ENCODE measurements at regions not wholly inside any gene's neighbourhood (a gene's known extent, or its start where the extent isn't known, plus 50 kb on each side); places are given as distances from the start of the nearest gene placed in this dataset.
A peak's percentile ranks its signal among the peaks of the same experiment; 100 is the strongest.

DNA sequence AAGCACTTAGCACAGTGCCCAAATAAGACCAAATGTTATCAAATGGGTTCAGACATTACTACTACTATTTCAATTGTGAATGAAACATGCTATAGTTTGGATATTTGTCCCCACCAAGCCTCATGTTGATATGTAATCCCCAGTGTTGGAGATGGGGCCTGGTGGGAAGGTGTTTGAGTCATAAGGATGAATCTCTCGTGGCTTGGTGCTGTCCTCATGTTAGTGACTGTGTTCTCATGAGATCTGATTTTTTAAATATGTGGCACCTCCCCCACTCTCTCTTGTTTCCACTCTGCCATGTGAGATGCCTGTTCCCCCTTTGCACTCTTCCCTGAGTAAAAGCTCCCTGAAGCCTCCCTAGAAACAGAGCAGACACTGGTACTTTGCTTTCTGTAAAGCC, 148.7 kb upstream of the TGFBR2 start:
- FAIRE-seq (no peak), DNase-seq (ENCODE audit: insufficient read length, low spot score) (no peak)
- TF ChIP-seq POLR2A (IDR thresholded peaks at IDR 0.05; ENCODE audit: low read depth, low read length) = no peak

DNA sequence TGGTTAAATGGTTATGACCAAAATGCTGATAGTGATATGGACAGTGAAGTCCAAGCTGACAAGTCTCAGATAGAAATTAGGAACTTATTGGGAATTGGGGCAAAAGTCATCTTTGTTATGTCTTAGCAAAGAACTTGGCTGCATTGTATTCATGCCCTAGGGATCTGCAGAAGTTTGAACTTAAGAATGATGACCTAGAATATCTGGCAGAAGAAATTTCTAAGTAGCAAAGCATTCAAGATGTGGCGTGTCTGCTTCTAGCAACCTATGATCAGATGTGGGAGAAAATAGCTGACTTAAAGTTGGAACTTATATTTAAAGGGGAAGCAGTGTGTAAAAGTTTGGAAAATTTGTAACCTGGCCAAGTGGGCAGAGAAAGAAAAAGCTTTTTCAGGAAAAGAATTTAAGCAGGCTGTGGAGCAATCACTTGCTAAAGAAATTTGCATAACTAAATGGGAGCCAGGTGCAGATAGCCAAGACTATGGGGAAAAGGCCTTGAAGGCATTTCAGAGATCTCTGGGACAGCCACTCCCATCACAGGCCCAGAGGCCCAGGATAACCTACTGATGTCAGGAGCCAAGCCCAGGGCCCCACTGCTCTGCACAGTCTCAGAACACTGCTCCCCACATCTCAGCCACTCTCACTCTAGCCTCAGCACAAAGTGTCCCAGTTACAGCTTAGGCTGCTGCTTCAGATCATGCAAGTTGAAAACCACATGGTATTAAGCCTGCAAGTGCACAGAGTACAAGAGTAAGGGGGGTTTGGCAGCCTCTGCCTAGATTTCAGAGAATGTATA, 147.8 kb upstream of the TGFBR2 start:
- TF ChIP-seq POLR2A (IDR thresholded peaks at IDR 0.05; ENCODE audit: low read depth, low read length) = no peak
- FAIRE-seq (no peak), DNase-seq (ENCODE audit: insufficient read length, low spot score) (no peak)

DNA sequence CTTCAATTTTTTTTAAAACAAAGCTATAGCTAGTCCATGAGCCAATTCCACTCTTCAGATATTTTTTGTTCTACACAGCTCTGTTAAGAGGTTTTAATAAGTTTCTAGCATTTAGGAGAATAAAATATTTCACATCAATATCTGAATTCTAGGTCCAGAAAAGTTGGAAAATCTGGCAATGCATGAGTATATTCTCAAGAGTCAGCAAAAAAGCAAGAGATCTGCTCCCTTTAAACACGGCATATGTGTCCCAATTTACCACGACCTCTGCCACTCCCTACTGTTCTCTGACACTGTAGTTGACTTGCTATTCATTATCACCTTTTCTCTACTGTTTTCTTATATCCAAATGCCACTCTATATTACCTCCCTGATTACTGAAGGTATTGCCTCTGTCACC, 145.1 kb upstream of the TGFBR2 start:
- FAIRE-seq (no peak), DNase-seq (ENCODE audit: insufficient read length, low spot score) (no peak)
- TF ChIP-seq POLR2A (IDR thresholded peaks at IDR 0.05; ENCODE audit: low read depth, low read length) = no peak

DNA sequence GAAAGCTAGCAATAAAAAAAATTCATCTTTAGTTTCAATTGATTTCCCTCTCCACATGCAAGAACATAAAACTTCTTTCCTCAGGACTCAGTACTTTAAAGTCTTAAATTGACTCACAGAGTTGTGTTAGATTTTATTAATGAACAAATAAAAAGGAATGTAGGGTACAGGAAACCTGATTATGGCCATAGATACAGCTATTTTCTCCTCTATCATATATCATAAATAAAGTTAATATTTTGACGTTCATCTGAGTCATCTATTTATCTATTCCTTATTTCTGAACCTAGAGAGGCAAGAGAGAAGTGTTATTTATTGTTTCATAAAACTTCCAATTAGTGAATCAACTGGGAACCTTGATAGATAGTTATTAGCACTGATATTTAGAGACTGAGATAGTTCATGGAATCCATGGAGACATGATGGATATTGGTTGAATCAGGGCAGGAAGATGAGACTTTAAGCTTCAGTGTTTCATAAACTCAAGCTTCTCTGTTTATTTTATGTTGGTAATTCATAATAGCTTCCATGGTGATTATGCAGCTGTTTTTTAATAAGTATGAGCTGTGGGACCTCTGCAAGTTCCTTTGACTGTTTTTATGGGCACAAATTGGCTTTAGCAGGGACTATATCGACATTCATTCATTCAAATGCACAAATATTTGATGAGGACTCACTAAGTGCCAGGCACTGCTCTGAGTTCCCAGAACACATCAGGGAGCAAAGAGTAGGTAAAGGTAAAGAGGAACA, 143.5 kb upstream of the TGFBR2 start:
- FAIRE-seq (no peak), DNase-seq (ENCODE audit: insufficient read length, low spot score) (no peak)
- TF ChIP-seq POLR2A (IDR thresholded peaks at IDR 0.05; ENCODE audit: low read depth, low read length) = no peak

DNA sequence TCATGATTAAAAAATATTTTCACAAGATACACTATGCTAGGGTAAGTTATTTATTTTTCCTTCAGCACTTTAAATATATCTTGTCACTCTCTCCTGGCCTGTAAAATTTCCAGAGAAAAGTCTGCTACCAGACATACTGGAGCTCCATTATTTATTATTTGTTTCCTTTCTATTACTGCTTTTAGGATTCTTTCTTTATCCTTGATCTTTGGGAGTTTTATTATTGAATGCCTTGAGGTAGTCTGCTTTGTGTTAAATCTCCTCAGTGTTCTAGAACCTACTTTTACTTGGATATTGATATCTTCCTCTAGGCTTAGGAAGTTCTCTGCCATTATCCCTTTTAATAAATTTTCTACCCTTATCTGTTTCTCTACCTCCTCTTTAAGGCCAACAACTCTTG, 142.0 kb upstream of the TGFBR2 start:
- no peak for DNase-seq (ENCODE audit: insufficient read length, low spot score)
- TF ChIP-seq POLR2A (IDR thresholded peaks at IDR 0.05; ENCODE audit: low read depth, low read length) = no peak
- no peak for FAIRE-seq

DNA sequence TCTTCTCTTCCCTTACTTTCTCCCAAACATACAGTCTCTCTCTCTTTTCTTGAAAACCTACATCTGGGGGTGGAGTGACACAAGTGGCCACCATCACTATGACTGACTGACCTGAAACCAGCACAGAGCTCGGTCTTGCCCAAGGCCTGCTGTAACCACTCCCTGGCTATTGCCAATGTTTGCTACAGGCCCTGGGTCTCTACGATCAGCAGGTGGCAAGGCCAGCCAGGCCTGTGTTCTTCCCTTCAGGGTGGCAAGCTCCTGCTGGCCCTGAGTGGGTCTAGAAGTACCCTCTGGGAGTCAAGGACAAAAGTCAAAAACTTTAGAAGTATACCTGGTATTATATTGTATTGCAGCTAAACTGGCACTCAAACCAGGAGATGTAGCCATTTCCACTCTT, 140.9 kb upstream of the TGFBR2 start:
- FAIRE-seq = no peak
- no peak for DNase-seq (ENCODE audit: insufficient read length, low spot score)
- no peak for TF ChIP-seq POLR2A (IDR thresholded peaks at IDR 0.05; ENCODE audit: low read depth, low read length)

DNA sequence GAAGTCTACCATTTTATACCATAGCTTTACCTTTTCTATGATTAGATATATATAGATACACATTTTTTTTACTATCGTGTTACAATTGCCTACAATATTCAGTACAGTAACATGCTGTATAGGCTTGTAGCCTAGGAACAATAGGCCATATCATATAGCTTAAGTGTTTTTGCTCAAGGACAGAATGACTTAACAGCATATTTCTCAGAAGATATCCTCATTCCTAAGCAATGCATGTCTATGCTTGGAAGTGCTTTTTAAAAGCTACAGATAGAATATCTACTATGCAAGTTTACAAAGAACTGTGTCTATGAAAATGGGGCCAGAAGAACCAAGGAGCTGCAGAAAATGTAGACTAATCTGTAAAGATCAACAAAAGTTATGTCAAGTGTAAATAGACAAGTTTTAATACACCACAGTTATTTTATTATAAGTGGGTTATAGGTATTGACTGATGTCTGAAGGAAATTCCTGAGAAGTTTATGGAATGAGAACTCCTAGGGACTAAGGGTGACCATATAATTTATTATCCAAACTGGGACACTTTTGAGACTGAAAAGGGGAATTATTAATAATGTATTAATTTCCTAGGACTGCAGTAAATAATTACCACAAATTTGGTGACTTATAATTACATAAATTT, 138.7 kb upstream of the TGFBR2 start:
- TF ChIP-seq POLR2A (IDR thresholded peaks at IDR 0.05; ENCODE audit: low read depth, low read length) = no peak
- FAIRE-seq (no peak), DNase-seq (ENCODE audit: insufficient read length, low spot score) (no peak)

DNA sequence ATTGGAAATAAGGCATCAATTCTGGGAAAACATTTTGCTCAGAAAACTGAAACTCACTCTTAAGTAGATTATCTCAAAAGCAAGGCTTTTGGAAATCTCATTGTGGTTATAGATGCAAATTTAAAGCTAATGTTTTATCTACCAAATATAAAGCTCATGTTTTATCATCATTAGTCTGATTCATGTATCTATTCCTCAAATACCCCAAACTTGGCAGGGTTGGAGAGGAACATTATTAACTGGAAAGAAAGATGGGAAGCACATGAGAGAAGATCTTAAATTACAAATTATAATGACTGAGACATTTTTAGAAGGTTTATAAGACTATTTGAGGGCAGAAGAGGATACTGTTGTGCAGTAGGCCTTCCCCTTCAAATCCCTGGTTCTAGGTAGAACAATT, 137.3 kb upstream of the TGFBR2 start:
- no peak for DNase-seq (ENCODE audit: insufficient read length, low spot score)
- FAIRE-seq = no peak
- no peak for TF ChIP-seq POLR2A (IDR thresholded peaks at IDR 0.05; ENCODE audit: low read depth, low read length)

DNA sequence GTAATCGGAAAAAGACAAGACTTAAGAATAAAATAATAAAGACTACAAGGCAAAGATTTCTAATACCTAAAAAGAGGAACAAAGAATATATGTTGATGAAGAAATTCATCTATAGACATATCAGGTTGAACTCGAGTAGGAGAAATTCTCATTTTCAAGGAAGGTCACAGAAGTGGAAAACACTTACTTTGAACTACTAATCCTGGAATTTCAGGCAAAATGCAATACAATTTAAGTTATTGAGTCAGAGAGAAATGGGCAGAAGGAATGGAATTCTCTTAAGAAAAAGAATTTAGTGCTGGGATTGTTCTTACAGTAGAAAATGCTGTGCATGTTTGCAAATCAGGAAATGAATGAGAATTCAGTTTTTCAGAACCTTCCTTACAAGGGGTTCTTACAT, 135.9 kb upstream of the TGFBR2 start:
- no peak for FAIRE-seq
- TF ChIP-seq POLR2A (IDR thresholded peaks at IDR 0.05; ENCODE audit: low read depth, low read length) = no peak
- DNase-seq (ENCODE audit: insufficient read length, low spot score) = no peak

DNA sequence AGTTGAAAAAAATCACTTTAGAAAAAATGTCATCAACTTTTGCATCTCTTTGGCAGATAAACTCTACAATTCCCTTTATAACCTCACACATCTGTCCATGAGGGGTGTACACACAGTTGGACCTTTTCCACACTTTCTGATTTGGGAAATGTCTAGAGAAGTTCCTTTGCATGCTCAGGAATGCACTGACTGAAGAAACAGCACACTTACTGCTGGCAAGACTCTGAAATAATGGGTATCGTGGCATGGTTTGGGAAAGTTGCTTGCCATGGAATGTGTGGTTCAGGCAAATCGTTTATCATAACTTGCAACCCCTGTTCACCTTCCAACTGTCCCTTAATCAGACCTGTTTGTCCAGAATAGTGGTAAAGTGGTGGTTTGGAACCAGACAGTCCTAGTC, 135.3 kb upstream of the TGFBR2 start:
- DNase-seq (ENCODE audit: insufficient read length, low spot score) (no peak), FAIRE-seq (peak; percentile 6)
- no peak for TF ChIP-seq POLR2A (IDR thresholded peaks at IDR 0.05; ENCODE audit: low read depth, low read length)

DNA sequence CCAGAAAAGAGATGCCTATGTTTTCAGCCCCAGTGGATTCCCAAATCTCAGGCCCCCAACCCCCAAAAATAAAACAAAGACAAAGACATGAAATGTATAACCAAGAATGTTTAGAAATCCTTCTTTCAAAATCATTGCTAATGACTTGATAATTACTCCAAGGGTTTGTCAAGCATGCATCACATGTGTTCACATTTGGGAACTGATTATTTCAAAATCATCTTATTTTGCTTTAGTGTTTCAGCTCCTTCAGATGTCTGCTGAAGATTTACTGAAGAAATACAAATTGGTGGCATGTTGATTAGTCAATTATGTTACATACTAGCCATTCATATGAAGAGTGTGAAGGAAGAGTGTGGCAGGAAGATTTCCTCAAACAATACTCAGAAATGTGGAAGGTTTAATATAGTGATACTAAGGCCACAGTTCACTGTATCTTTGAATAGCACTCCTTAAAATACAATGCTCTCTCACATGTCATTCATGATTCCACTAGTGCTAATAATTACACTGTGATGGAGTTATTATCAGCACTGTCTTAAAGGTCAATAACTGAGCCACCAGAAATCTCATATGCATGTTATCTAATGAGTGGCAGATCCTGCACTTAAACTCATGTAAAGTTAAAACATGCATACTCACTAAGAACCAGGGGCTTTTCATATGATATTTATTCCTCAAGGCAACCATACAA, 134.5 kb upstream of the TGFBR2 start:
- DNase-seq (ENCODE audit: insufficient read length, low spot score) (no peak), FAIRE-seq (no peak)
- no peak for TF ChIP-seq POLR2A (IDR thresholded peaks at IDR 0.05; ENCODE audit: low read depth, low read length)

DNA sequence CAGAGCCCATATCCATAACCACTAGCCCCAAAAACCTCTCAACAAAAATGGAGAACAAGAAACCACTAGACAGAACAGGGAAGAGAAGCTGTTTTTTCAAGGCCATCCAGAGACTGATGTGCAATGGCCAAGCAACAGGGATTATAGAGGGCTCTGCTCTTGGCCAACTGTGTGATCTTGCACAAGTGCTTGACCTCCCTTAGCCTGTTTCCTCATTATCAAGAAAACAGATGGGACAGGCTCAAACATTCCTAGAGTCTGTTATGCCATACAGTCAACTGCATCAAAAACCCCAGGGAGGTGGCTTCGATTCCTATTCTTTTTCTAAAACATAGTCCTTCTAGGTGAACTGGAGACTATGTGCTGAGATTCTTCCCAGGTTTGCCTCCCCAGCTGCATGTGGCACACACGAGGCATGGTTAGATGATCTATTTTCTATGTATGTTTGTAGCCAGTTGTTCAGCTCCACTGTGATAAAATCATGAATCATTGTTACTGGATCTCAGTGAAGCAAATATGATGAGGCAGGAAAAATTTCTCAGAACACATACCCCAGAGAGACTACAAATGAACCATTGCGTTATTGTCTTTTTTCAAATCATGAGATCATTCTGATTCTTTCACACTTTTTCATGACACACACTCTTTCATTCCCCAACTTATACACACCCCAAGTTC, 132.9 kb upstream of the TGFBR2 start:
- no peak for FAIRE-seq
- TF ChIP-seq POLR2A (IDR thresholded peaks at IDR 0.05; ENCODE audit: low read depth, low read length) = no peak
- no peak for DNase-seq (ENCODE audit: insufficient read length, low spot score)

DNA sequence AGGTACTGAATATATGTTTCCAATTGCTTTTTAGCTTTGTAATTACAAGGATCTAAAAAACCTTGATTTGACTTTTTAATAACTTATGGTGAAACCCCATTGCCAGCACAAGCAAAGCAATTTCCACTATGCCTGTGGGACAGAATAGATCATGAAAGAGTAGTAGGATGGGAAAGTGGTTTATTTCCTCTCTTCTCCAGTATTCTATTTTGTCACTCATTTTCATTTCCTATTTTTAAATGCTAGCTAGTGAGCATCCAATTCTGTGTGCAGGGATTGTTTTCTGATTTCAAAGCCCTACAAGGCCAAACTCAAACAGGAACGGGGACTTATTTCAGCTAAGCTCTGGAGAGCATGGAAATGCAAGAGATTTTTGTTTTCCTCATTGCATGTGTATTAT, 132.0 kb upstream of the TGFBR2 start:
- no peak for TF ChIP-seq POLR2A (IDR thresholded peaks at IDR 0.05; ENCODE audit: low read depth, low read length)
- DNase-seq (ENCODE audit: insufficient read length, low spot score) = no peak
- no peak for FAIRE-seq

Data from H54 (cell line).